T-helper 1 cell treated with Interleukin-12 subunit alpha and Interleukin-12 subunit beta and Interleukin-4 antibody, amounts not matched to agents 30 ng/mL and 1 ng/mL, for 36 hours (primary cell): ENCODE measurements at regions not wholly inside any gene's neighbourhood (a gene's known extent, or its start where the extent isn't known, plus 50 kb on each side); places are given as distances from the start of the nearest gene placed in this dataset.

Source experiments
- intact Hi-C: fragments of 100-400 bp; cut with micrococcal nuclease; formaldehyde crosslinking; loops from one replicate; pipeline ENCODE4 v1.15.1; 2024

DNA sequence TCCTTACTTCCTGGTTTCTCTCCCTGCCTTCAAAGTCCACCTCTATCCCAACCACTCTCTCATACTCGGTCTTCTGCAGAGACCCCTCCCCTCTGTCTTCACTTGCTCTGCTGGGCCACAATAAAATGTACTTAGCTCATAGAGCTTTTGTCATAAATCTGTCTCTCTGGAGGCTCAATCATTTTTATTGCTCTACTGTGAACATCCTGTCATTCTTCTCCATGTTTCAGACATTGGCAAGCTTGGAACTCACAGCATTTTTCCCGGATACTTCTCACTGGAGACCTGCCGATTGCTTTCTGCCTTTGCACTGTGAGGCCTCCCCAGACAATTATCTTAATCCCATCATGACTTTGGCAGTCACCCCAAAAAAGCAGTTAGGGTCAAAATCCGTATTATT lies 192.3 kb upstream of the ZMIZ1 start:
- intact Hi-C loops: no loop called here

DNA sequence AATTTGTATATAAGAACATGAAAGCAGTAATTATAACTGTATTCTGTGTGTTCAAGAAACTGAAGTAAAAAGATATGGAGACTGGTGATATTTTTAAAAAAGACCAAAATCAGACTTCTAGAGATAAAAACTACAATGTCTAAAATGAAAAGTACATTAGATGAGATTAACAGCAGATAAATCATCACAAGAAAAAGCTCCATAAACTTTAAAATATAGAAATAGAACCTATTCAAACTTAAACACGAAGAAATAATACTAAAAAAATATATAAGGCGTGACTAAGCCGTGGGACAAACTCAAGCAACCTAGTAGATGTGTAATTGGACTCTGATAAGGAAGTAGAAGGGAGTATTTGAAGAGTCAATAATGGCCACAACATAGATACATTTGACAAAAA lies 189.1 kb upstream of the ZMIZ1 start:
- intact Hi-C loops: no loop called here

DNA sequence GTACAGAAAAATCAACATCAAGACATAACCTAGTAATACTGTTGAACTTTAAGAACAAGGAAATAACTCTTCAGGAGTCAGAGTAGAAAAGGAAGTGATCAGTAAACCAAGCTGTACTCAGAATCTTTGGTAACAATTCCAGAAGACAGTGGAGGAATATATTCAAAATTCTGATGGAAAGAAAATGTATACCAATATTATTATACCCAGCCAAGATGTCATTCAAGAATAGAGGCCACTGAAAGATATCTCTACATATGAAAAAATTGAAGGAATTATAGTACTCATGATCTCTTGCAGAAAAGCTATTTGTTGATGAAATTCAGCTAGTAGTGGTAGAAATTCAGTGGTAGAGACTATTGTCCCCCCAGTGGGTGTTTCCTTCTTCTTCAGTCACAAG lies 182.6 kb upstream of the ZMIZ1 start:
- intact Hi-C loops: no loop called here

DNA sequence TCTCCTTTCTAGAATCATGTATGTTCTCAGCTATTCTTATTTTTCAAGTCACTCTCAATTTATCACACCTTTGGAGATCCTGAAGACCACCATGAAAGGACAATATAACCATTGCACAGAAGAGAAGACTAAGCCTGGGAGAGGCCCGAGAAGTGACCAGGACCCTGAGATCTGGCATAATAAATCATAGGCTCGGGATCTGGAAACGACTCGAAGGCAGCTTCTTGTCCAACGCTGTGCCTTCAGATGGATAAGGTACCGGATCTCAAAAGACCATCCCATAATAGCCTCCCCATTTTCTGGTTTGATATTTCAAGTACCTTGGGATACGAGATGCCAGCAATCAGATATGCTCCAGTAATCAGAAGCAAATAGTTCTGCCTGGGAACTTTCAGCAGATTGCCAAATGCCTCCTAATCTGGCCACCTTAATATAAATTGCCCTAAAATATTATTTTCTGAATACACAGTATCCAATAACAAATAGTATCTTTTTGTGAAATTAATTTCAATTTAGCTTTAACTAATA lies 179.2 kb upstream of the ZMIZ1 start:
- intact Hi-C loops: no loop called here

DNA sequence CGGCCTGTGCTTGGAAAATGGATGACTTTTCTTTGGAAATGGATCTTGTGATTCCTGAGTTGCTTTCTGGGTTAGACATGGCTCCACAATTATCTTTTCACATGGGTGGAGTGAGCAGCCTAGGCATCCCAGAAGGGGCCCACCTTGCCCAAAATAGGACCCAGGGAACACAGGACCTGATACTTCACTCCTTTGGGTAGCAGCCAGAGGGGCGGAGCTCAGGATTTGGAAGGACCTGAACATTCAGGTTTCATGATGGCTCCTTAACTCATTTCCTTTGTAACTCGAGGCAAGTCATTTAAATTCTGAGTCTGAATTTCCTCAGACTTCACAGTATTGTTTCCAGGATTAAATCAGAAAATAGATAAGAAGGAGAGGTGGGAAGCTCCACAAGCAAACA lies 178.3 kb upstream of the ZMIZ1 start:
- intact Hi-C loops: no loop called here

DNA sequence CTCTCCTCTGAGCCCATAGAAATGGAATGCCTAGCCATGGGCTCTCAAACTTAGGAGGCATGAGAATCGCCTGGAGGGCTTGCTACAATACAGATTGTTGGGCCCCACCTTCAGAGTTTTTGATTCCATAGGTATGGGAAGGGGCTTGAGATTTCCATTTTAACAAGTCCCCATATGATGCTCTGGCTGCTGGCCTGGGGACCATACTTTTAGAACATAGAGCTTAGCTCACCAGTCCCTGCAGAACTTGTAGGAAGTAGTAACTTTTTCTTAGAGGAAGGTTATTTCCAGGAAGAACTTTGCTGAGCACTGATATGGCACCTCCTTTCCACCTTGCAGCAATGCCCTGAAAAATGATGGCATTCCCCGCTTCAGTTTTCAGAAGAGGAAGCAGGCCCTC lies 177.0 kb upstream of the ZMIZ1 start:
- intact Hi-C loops: no loop called here

DNA sequence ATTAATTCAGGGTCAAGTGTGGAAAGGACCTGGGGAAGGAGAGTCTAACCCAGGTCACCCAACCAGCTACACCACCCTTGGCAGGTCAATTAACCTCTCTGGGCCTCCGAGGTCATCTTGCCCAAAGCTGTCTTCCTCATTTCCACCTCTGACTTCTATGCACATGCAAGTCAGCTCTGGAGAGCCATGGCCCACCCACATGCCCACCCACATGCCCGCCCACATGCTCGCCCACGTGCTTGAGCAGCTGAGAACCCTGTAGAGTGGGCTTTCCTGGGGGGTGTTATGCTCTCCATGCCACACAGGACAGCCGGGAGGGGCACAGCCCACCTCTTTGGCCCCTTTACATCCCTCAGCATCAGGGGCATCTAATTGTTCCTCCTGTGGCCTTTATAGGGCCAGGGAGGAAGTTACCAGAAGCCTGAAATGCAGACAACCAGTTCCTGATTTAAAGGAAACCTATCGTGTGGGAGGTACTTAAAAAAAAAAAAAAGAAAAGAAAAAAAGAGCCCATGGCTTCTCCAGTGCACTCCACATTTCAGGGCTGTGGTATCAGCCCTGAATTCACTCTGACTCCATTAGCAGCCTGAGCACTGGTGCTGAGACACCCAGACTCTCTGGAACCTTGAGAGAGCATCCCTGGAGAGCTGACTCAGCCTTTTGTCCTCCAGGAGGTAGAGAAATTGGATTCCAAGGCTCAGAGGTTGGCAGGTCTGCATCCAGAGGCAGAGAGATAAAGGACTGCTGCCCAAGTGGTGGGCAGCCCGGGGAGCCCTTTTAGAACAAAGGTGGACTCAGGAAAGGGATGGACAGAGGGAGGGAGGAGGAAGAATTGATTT lies 176.2 kb upstream of the ZMIZ1 start:
- intact Hi-C loops: no loop called here

DNA sequence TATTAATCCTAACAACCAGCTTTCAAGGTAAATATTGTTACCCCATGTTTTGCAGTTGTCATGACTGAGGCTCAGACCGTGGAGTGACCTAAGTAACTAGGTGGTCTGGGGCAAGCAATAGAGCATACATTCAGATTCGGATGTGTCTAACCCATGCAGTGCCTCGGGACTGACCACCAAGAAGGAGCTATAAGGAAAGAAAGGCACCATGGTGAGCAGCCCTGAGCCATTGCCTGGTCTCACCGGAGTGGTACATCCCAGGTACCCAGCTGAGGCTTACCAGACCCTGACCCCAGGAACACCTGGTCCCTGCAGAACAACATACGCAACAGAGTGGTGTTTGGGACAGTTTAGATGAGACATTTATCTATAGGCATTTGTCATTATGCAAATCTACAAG lies 175.5 kb upstream of the ZMIZ1 start:
- intact Hi-C loops: no loop called here

DNA sequence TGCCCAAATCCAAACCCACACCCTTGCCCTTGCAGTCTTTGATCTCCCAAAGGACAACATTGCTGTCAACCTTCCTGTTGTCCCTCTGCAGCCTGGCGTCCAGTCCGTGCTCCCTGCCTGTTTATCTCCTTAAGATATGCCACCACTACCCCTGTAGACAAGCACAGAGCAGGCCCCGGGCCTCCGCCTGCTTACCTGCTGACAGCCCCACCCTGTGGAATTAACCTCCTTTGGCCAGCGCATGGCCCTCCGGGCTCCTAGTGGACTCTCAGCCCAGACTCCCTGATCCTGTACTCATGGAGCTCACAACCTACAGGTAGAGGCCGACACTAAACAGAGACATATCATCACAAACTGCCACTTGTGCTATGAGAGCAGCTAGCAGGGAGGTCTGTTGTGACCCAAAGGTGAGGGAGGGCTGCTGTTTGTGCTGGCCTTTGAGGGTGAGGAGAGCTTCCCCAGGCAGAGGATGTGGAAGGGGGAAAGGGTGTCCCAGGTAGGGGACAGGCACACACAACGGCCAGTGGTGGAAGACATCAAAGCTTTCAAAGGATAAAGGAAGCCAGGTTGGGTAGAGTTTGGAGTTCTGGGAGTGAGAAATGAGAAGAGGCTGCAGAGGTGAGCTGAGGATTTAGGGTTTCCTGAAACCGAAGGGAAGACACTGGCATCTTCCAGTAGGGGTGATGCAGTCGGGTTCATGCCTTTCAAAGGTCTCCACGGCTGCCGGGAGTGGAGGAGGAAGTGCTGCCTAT lies 174.5 kb upstream of the ZMIZ1 start:
- intact Hi-C loops: no loop called here

DNA sequence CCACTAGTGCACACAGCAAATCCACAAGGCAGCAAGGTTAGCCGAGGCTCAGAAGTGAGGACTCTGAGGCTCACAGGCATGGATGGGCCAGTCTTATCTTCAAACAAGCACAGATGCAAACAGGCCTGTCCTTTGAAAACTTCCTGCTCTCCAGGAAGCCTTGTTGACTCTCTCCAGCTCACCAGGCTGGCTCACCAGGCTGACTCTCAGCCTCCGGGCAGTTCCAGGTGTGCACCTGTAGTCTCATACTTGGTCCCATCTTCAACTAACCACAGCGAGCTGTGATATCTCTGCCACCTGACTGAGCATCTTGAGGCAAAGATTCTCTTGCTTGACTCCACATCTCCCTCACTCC lies 173.9 kb upstream of the ZMIZ1 start:
- intact Hi-C loops: no loop called here

DNA sequence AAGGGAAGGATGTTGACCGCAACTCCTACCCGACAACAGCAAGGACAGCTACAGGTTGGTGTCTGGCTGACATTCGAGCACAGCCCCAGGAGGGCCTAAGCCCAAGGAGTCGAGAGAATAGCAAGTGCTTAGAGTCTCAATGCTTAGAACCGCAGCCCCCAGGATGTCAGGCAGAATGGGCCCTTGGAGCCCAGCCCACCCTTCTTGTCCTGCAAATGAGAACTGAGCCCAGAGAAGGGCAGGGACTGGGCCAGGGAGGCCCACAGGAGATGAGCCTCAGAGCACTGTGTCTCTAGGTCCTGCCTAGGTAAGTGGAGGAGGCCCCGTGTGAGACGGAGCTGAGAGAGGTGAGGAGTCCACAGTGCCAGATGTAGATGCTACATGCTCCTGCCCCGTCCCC lies 173.3 kb upstream of the ZMIZ1 start:
- intact Hi-C loops: no loop called here

DNA sequence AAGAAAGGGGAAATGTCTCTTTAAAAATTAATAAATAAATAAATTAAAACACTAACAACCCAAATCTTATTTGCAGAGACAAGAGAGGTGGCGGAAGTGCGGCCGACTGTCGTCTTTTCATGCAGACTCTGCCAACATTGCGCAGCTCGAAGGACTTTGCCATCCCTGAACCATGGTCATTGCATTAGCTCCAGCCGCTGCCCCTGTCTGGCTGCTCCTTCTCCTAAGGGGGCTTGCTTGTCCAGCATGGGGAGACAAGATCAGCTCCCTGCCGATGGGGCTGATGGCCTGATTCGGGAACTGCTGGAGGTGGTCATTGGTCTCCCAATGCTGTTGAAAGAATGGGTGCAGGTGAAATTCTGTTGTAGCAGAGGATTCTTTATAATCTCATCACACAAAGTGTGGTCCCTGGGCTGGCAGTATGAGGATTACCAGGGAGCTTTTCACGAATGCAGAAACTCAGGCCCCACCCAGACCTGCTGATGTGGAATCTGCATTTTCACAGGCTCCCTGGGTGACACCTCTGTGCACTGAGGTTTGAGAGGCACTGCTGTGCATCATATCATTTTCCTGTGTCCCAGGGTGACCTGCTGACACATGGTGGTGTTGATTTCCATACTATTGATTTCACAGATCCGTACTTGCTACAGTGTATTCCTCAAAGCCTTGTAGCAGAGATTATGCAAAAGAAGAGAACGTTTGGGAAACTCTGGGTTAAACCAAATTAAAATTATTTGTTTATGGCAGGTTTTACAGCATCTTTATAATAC lies 172.4 kb upstream of the ZMIZ1 start:
- intact Hi-C loops: no loop called here

DNA sequence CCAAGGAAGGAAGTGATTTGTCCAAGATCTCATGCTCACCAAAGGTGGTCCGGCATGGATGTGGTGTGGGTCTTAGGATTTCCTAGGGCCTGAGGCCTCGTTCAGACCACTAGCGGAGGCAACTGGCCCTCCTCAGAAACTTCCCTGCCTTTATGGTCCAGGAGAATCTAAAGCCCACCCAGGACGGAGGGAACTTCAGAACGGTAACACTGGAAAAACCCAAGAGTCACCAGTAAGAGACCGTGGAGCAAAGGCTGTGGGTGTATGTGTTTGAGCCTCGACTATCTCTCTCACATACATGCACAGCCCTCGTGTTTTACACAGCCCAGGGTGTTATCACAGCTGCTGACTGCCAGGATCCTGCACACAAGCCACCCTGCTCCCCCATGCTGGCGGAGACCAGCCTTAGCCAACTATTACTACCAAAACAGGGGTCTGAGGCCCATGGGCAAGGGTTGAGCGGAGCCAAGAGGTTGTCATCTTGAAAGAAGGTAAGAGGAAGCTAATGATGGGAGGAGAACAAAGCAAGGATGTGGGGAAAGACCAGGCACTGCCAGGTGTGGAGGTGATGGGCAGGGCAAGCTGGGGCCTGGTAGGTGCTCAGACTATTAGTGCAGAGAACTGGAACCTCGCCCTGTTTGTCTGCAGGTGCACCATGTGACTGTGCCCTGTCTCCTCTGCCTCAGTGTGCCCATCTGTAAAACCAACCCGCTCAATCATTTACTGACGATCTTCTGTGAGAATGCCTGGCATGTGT lies 170.2 kb upstream of the ZMIZ1 start:
- intact Hi-C loops: no loop called here

DNA sequence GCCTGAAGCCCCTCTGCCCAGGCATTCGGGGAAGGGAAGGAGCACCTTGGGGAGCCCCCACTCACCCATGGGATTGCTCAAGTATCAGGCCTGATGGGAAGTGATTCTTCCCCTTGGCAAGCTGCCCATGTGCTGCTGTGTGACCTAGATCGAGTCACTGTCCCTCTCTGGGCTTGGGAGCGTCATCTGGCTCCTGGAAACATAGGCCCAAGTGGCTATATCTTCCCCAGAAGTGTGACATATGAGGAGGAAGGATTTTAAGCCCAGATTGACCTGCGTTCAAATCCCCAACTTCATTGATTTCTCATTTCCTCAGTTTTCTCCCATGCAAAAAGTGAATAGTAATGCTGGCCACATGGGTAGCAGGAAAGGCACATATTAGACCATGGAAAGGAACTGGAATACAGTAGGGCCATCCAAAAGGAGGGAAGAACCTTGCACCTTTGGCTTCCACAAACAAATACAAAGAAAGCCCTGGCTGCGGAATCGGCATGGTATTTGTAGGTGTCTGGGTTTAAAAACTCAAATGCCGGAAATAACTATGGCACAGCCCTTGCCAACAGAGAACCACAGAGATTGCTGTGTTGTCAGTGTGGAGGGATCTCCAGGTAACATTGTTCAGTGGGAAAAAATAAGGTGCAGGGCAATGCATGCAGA lies 169.5 kb upstream of the ZMIZ1 start:
- intact Hi-C loops: no loop called here

DNA sequence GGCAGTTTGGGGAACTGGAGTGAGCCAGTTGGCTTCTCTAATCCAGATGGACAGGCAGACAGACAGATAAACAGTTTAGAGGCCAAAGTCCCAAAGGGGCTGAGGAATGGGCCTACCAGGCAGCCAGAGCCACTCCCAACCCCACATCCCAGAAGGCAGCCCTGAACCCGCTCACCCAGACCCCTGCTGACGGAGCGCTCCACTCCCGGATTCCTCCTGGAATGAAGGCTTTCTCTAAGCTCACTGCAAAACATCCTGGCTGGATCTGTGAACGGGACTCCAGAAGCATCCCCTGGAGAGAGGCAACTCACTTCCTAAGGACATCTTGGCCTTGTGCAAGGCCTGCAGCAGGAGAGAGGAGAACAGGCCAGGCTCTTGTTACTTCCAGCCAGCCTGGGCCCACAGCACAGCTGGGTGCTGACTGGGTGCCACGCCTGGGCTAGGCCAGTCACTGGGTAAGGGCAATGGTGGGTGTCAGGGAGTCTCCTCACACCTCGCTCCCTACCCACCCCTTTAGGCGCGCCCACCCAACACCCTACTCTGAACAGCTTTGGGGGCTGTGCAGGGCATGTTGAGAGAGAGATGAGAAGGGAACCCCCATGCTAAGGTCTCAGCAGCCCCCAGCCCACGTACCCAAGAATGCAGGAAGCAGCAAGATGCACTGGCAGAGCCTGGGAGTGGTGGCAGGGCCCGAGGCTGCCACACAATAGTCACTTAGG lies 168.6 kb upstream of the ZMIZ1 start:
- intact Hi-C loops: no loop called here

DNA sequence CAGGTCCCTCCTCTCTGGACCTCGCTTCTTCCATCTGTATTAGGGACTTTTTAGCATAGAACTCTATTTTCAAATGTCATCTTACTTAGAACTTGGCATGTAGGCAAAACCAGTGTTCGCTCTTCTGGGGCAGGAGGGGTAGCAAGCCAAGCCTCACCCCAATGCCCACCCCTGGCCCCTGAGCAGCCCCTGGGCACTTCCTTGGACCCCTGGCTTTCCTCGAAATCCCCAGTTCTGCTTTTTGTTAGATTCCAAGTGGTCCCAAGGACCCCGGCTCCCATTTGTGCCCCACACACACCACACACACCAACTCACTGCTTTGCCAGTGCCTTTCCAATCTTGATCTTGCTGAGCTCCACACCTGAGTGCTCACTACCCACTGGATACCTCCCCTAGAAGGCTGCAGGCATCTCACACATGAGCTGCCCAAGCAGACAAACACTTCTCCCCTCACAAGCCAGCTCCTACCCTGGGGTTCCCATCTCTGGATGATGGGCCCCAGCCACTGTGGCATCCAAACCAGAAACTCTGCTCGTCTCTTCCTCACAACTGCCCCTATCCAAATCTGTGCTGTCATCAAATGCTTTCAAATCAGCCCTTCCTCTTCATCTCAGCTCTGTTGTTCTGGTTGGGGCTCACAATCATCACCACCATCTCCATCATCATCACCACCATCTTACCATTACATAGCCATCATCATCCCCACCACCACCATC lies 167.9 kb upstream of the ZMIZ1 start:
- intact Hi-C loops: no loop called here

DNA sequence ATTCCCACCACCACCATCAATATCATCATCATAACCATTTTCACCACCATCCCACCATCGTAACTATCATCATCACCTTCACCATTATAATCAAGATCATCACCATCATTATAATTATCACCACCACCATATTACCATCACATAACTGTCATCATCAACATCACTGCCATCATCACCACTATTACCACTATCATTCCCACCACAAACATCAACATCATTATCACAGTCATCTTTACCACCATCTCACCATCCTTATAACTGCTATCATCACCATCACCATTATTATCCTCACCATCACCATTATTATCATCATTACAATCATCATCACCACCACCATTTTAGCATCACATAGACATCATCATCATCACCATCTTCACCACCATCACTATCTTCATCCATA lies 167.1 kb upstream of the ZMIZ1 start:
- intact Hi-C loops: no loop called here

DNA sequence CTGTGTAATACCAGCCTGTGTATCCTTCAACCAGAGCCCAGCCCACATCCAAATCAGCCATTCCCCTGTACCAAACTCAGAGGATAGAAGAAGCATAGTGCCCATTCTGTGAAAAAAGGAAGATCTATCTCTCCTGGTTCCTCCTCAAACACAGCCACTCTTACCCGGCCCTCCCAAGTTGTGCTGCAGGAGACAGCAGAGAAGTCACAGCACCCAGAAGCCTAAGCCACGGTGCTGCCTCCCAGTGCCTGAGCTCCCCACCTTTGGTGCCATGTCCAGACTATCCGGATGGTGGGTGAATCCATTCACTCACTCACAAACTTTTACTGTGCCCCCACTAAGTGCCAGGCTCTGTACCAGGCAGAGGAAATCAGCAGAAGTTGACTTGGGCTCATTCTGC lies 166.0 kb upstream of the ZMIZ1 start:
- intact Hi-C loops: no loop called here

DNA sequence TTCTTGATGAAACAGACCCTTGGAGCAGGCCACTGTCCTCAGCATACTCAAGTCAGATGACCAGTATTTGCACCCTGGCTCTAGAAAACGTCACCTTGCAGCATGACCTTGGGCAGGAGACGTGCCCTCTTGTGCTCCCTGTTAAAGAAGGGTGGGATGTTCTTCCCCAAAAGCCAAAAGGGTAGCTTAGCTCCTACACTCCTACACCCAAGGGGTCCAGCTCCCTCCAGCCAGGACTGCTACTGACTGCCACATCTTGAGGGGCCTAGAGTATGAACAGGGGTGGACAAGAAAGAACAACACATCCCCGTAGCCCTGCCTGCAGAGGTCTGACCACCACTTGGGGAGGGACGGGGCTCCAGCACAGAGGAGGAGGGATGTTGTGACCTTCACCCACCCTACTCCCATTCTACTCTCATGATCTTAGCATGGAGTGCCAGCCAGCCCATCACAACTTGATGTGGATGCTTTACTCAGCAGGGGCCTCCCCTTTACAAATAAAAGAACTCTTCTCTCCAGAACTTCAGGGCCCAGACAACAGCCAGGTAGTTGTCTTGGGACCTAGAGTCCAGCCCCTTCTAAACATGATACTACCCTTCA lies 165.3 kb upstream of the ZMIZ1 start:
- intact Hi-C loops: no loop called here
